ENCODE measurements at regions not wholly inside any gene's neighbourhood (a gene's known extent, or its start where the extent isn't known, plus 50 kb on each side); places are given as distances from the start of the nearest gene placed in this dataset.

GRCh38 chr14:44653641-44654040 lies 146.6 kb upstream of the FSCB start:
- H2AK9ac ChIP-seq (replicated peaks; ENCODE audit: low read depth, low read length, poor library complexity): no peak overlapping the region
- no peak for DNase-seq
- H3K79me1 ChIP-seq (ENCODE audit: low read depth in 1 of 2, low read length in 2 of 2): no peaks in the 10 kb centered on the region
- no peak overlapping the region for H2AFZ ChIP-seq (replicated peaks; ENCODE audit: low read length, poor library complexity)
- no peaks in the 10 kb centered on the region for H4K20me1 ChIP-seq (ENCODE audit: insufficient read depth, low read length)
- H4K5ac ChIP-seq (ENCODE audit: low read depth, low read length): no peak overlapping the region
- 0 out of 2 replicates have a peak, but pooled peaks cover 4% of the 10 kb centered on the region for H3K9me3 ChIP-seq (ENCODE audit: control insufficient read depth, insufficient read depth, low read length)
- no peak overlapping the region for H4K8ac ChIP-seq (ENCODE audit: low read depth in 2 of 2, low read length in 2 of 2)
- no peak for ATAC-seq (ENCODE audit: low read depth)
- BruUV-seq (replicated peaks): no TSS peak
- no peak overlapping the region for H2BK15ac ChIP-seq (ENCODE audit: low read depth, low read length)
- H3K18ac ChIP-seq (ENCODE audit: low read depth, low read length): no peak overlapping the region
- no peaks in the 10 kb centered on the region for H3K4me1 ChIP-seq (ENCODE audit: control insufficient read depth, insufficient read depth, low read length)
- H3K4me2 ChIP-seq (ENCODE audit: low read depth, low read length): no peak overlapping the region
- H3K36me3 ChIP-seq (ENCODE audit: control insufficient read depth, insufficient read depth, low read length): no peaks in the 10 kb centered on the region
- WGBS, 2 experiments (ENCODE audit: extremely low coverage in 2 of 2, insufficient read length in 1 of 2): no CpG with 5 or more reads among the region's 3 CpGs
- no peak overlapping the region for H3K4me3 ChIP-seq (ENCODE audit: insufficient read depth, low read depth, low read length)
- H3K56ac ChIP-seq (ENCODE audit: extremely low read depth, insufficient read depth, low read length): no peak overlapping the region
- intact Hi-C loops (cut with micrococcal nuclease) (no loop called here), dilution Hi-C loops (cut with HindIII; ENCODE audit: low sequenced_read_pairs, unreplicated experiment) (no loop called here), in situ Hi-C loops (cut with MboI; ENCODE audit: low sequenced_read_pairs) (no loop called here)
- no peak overlapping the region for H3K9ac ChIP-seq (ENCODE audit: low read depth, low read length)
- H2BK20ac ChIP-seq (ENCODE audit: low read depth, low read length): no peak overlapping the region
- no peak overlapping the region for H3K23ac ChIP-seq (ENCODE audit: low read depth, low read length)
- H3K14ac ChIP-seq (replicated peaks; ENCODE audit: low read depth, low read length): no peak overlapping the region
- POLR2A ChIA-PET (ENCODE audit: unreplicated experiment): no interaction called here
- no peaks in the 10 kb centered on the region for H3K27me3 ChIP-seq (ENCODE audit: control insufficient read depth, insufficient read depth, low read length)
- no peak overlapping the region for H3K27ac ChIP-seq (ENCODE audit: insufficient read depth, low read length)
- no peak overlapping the region for H2BK120ac ChIP-seq (ENCODE audit: low read depth, low read length)
- no peaks in the 10 kb centered on the region for H3K9me1 ChIP-seq (ENCODE audit: insufficient read depth, low read length)
- H2AK5ac ChIP-seq (ENCODE audit: low read depth, low read length): no peak overlapping the region
- H3K4ac ChIP-seq (ENCODE audit: low read depth, low read length): no peak overlapping the region
- no peak for TF ChIP-seq CHD1 (IDR thresholded peaks at IDR 0.05; ENCODE audit: low read depth, low read length)
- no peak for TF ChIP-seq NFE2L2 (IDR thresholded peaks at IDR 0.05; ENCODE audit: low read depth, low read length)
- no peak for TF ChIP-seq MAFK (IDR thresholded peaks at IDR 0.05; ENCODE audit: low read depth, low read length)
- TF ChIP-seq RCOR1 (IDR thresholded peaks at IDR 0.05; ENCODE audit: insufficient replicate concordance, low read length): no peak
- TF ChIP-seq BHLHE40 (IDR thresholded peaks at IDR 0.05; ENCODE audit: low read depth, low read length): no peak
- no peak for TF ChIP-seq MXI1 (IDR thresholded peaks at IDR 0.05; ENCODE audit: borderline replicate concordance, low read depth, low read length)
- TF ChIP-seq CEBPB (IDR thresholded peaks at IDR 0.05; ENCODE audit: low read depth, low read length): no peak
- TF ChIP-seq RFX5 (IDR thresholded peaks at IDR 0.05; ENCODE audit: low read depth, low read length): no peak
- no peak for TF ChIP-seq MAZ (IDR thresholded peaks at IDR 0.05; ENCODE audit: borderline replicate concordance, low read depth, low read length)
- TF ChIP-seq SMC3 (IDR thresholded peaks at IDR 0.05; ENCODE audit: low read depth, low read length): no peak
- no peak for TF ChIP-seq CTCF (conservative IDR thresholded peaks at IDR 0.05; ENCODE audit: low read depth, low read length)
- TF ChIP-seq POLR2A (IDR thresholded peaks at IDR 0.05; ENCODE audit: low read depth, low read length): no peak
- TF ChIP-seq ELK1 (IDR thresholded peaks at IDR 0.05; ENCODE audit: borderline replicate concordance, low read depth, low read length): no peak
- CTCF ChIA-PET: no interaction called here
- no peak overlapping the region for H2BK5ac ChIP-seq (ENCODE audit: low read depth, low read length, poor library complexity, severe bottlenecking)
- H4K91ac ChIP-seq (ENCODE audit: insufficient read depth, low read depth, low read length): no peak overlapping the region

Data from IMR-90 (cell line).